ENCODE measurements at regions not wholly inside any gene's neighbourhood (a gene's known extent, or its start where the extent isn't known, plus 50 kb on each side); places are given as distances from the start of the nearest gene placed in this dataset.
"Not testable (repeated sequence)": the region's sequence is repeated elsewhere in the genome, so short reads cannot be mapped to it uniquely, and the experiment has no call there.

- not testable (repeated sequence) for DNase-seq
These were observed 269.9 kb downstream of the ZNF37A start for GRCh38 chr10:38364073-38364472.

GRCh38 chr10:38365917-38366316, 271.8 kb downstream of the ZNF37A start:
- peak in 1 of 2 donors; percentile 45 for DNase-seq

GRCh38 chr10:38383800-38384199, 289.7 kb downstream of the ZNF37A start:
- DNase-seq: not testable (repeated sequence)

- not testable (repeated sequence) for DNase-seq
These were observed 292.7 kb downstream of the ZNF37A start for GRCh38 chr10:38386869-38387268.

DNA sequence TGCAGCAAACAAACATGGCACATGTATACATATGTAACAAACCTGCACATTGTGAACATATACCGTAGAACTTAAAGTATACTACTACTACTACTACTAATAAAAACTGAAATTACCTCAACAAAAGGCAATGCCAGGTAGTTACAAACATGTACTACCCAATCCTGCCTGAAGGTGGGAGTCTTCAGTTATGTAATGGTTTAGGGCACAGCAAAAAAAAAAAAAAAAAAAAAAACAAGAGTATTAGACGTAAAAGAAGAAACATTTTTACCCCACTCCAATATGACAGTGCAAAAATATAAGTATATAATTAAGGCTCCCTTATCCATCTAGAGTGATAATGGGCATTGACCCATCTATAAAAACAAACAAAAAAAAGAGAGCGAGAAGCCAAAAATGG, 296.6 kb downstream of the ZNF37A start:
- peak in 1 of 2 donors; percentile 14 for DNase-seq

- not testable (repeated sequence) for DNase-seq
These were observed 301.3 kb downstream of the ZNF37A start for GRCh38 chr10:38395465-38395864.

DNA sequence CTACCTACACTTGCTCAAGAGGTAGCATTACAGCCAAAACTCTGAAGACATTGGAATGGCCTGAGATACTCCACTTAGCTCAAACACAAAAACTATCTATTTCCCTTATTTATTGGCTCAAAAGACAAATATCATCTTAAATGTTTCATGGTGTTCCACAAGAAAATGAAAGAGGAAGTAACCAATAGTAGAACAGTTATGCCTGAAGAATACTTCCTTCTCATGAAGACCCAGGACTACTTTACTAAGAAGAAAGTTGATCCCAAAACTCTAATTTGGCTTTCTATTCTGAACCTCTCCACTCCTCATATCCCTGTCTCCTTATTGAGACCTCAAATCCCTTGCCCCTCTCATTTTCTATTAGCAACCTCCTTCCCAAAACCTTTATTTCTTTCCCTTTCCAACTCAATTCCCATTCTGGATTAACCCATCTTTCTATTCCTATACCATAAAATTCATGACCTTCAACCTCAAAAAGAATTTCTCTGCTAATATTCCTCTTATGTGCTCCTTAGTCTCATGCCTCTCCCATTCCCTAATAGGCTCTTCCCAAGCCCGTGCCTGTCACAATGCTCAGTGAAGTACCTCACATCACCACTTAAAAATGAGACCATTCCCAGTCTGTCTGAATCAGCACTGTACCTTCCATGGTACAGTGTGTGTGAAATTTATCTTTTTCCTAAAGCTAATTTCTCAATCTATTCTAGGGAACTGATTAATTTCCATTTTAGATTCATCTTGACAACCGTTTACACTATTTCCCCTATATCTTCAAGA, 302.2 kb downstream of the ZNF37A start:
- not testable (repeated sequence) for DNase-seq

- not testable (repeated sequence) for DNase-seq
These were observed 307.4 kb downstream of the ZNF37A start for GRCh38 chr10:38401565-38401964.

DNA sequence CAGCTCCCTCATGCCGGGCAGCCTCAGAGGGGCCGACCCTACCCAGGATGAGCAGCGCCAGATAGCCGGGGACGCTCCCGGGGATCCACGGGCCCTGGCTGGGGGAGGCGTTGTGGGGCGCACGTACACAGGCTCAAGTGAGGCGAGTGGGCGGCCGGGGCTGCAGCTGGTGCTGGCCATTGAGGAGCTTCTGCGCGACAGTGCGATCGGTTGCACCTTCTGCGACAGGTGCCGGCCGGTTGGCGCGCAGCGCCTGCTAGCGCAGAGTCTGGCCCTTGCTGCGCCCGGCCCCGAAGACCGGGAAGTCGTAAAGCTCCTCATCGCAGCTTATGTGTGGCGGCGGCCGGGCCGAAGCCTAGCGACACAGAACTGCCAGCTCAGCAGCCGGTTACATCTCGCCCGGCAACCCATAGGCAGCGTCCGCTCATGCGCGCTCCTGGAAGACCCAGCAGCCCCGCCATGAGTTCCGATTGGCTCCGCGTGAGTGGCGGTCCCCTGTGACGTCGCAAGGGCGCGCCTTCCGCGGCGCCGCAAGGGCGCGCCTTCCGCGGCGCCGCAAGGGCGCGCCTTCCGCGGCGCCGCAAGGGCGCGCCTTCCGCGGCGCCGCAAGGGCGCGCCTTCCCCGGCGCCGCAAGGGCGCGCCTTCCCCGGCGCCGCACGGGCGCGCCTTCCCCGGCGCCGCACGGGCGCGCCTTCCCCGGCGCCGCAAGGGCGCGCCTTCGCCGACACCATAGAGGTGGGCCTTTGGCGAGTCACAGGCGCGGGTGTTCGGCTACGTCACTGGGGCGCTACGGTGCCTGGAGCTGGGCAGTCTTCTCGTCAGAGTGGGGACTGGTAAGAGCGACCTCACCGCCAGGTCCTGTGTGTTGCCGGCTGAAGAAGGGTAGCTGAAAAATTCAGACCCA, 308.6 kb downstream of the ZNF37A start:
- DNase-seq: peak; percentile 45 to 85

GRCh38 chr10:38403347-38404117, 309.4 kb downstream of the ZNF37A start:
- not testable (repeated sequence) for DNase-seq

- DNase-seq: not testable (repeated sequence)
These were observed 329.5 kb downstream of the ZNF37A start for GRCh38 chr10:38423634-38424033.

- not testable (repeated sequence) for DNase-seq
These were observed 336.1 kb downstream of the ZNF37A start for GRCh38 chr10:38430242-38430641.

DNA sequence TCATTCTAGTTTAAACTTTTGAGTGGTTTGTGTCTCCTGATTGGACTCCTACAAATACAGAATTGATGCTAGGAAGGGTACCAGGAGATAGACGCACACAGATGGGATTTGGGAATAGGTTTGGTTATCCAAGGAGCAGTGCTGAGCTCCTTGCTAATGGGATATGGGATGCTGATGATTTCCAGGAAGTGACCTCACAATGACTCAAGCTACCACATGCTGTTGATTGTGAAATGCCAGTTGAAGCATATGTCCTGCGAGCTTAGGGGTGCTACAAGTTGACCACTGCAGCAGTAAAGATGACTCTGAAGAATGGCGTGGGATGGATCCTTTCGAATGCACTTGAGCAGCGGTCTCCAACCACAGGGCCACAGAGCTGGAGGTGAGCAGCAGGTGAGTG, 343.2 kb downstream of the ZNF37A start:
- DNase-seq: not testable (repeated sequence)

DNA sequence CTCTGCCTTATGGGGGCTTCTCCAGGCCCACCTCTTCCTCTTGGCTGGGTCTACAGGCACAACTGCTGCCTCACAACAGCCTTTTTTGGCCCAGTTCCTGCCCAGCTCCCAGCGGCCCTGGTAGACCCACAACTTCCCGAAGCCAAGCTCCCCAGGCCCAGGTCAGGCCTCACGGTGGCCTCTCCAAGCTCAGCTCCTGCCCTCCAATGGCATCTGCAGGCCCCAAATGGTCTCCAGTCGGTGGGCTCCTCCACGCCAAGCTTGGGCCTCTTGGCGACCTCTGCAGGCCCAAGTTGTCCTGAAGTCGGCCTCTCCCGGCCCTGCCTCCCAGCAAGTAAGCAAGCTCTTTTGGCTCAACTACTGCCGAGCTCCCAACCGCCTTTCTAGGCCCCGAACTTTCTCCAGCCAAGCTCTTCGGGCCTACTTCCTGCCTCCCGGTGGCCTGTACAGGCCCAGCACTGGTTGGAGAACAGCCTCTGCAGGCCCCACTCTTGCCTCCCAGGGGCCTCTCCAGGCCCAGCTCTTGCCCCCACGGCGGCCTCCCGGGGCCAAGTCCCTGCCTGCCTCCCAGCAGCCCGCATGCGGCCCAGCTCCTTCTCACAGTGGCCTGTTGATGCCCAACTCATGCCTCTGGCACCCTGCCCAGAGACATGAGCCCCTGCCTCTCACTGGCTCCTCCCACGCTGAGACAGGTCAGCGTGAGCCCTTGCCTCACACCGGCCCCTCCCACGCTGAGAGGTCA, 354.6 kb downstream of the ZNF37A start:
- not testable (repeated sequence) for DNase-seq

GRCh38 chr10:38449618-38450017, 355.5 kb downstream of the ZNF37A start:
- not testable (repeated sequence) for DNase-seq

DNA sequence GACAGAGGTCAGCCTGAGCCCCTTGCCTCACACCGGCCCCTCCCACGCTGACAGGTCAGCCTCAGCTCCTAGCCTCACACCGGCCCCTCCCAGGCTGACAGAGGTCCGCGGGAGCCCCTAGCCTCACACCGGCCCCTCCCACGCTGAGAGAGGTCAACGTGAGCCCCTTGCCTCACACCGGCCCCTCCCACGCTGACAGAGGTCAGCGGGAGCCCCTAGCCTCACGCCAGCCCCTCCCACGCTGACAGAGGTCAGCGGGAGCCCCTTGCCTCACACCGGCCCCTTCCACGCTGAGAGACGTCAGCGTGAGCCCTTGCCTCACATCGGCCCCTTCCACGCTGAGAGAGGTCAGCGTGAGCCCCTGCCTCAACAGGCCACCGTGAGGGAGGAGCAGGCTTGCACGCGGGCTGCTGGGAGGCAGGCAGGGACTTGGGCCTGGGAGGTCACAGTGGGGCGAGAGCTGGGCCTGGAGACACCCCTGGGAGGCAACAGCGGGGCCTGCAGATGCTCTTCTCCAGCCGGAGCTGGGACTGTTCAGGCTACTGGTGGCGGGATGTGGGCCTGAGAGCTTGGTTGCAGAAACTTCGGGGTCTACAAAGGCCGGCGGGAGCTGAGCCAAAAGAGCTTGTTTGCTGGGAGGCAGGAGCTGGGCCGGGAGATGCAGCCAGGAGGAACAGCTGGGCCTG, 356.4 kb downstream of the ZNF37A start:
- not testable (repeated sequence) for DNase-seq

DNA sequence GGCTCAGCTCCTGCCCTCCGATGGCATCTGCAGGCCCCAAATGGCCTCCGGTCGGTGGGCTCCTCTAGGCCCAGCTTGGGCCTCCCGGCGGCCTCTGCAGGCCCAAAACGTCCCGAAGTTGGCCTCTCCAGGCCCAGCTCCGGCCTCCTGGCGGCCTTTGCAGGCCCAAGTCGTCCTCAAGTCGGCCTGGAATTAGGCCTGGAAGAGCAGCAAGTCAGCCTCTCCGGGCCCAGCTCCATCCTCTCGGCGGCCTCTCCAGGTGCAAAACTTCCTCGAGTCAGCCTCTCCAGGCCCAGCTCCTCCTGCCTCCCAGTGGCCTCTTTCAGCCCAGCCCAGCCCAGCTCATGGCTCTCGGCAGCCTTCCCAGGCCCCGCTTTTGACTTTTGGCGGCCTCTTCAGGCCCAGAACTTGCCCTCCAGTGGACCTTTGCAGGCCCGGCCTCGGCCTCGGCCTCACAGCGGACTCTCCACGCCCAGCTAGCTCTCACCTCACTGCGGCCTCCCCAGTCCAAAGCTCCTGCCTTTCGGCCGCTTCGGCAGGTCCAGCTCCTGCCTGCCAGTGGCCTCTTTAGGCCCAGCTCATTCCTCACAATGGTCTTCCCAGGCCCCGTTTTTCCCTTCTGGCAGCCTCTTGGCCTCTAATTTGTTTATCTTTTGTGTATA, 357.3 kb downstream of the ZNF37A start:
- DNase-seq: not testable (repeated sequence)

All from bone marrow (tissue), 2 donors.